DMS114 treated with DMSO at 0.1 percent for 48 hours (cell line): ENCODE measurements at regions not wholly inside any gene's neighbourhood (a gene's known extent, or its start where the extent isn't known, plus 50 kb on each side); places are given as distances from the start of the nearest gene placed in this dataset.
A peak's percentile ranks its signal among the peaks of the same experiment; 100 is the strongest.

Source experiments
- DNase-seq: peaks from one replicate; lab custom pipeline; 2025; ENCODE audit not compliant: unreplicated experiment; lab: John Stamatoyannopoulos, UW

- DNase-seq = no peak
Measured at GRCh38 chr2:204104811-204105210, 168.2 kb downstream of the ICOS start.

- DNase-seq = peak; percentile 30
Measured at GRCh38 chr2:204108330-204108751, 171.8 kb downstream of the ICOS start.

GRCh38 chr2:204108781-204109295 is 172.3 kb downstream of the ICOS start:
- no peak for DNase-seq

DNA sequence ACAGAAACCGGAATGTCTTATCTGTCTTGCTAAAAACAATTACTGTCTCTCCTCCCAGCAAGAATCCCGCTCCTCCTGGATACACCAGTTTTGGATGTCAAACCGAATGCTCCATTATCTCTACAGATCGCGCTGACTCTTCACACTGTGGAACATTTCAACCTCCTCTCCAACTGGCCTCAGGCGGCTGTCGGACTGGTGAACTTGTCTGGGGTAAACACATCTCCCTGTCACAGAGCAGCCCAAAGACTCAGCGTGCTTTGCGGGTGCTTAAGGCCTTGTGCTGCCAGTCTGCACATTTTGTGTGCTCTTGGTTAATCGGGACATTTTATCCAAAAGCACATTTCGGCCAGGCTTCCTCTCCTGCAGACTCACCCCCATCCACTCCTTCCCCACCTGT is 173.1 kb downstream of the ICOS start:
- no peak for DNase-seq

DNA sequence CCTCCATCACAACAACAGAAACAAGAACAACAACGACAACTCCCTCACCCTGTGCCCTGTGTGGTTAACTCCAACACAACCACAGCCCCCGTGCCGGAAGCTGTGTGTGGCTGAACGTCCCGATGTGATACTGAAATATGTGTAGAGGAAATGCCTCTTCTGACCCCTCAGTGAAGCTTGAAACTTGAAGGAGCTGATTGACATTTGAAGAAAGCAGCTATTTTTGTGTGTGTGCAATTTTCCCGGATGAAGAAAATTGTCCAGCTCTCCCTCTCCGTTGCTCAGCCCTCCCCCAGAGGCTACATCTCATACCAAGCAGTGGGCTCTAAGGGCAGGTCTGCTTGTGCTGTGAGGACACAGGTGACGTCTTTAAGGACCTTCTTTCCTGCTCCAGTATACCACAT is 173.8 kb downstream of the ICOS start:
- DNase-seq = no peak

GRCh38 chr2:204110751-204111516 is 174.4 kb downstream of the ICOS start:
- DNase-seq = no peak

- no peak for DNase-seq
Measured at GRCh38 chr2:204112084-204112770, 175.7 kb downstream of the ICOS start.

DNA sequence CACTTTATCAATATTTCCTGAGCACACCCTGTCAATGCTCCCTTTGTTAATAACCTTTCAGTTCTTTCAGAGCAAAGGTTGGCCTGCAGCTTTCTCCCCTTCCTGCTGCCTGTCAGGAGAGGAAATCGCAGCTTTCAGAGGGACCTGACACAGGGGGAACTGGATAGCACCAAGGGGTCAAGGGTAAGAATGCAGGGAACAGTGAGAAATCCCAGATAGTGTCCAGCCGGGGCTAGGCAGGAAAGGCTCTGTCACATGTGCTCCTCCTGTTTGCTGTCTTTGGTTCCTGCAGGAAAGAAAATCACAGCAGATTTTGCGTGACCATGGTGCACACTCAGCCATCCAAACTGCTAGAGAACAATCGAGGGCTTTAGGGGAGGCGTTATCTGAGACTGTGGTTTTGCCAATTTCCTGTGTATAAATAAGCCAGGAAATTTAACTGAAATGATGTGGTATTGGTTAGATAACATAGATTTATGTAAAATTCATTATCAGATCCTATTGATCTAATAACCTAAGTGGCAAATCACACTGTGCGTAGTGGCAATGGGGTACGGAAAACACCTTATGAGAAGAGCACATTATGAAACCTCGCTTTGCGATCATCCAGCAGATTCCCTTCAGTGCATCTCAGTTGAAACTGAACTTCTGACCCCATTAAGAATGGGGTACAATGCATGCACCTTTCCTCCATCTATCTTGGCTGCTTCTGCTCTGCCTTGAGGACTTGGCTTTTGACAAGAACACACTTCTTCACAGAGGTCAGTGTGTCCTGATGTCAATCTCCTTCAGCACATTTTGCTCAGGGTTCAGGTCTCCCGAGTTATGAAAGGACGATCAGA is 178.0 kb downstream of the ICOS start:
- no peak for DNase-seq

DNA sequence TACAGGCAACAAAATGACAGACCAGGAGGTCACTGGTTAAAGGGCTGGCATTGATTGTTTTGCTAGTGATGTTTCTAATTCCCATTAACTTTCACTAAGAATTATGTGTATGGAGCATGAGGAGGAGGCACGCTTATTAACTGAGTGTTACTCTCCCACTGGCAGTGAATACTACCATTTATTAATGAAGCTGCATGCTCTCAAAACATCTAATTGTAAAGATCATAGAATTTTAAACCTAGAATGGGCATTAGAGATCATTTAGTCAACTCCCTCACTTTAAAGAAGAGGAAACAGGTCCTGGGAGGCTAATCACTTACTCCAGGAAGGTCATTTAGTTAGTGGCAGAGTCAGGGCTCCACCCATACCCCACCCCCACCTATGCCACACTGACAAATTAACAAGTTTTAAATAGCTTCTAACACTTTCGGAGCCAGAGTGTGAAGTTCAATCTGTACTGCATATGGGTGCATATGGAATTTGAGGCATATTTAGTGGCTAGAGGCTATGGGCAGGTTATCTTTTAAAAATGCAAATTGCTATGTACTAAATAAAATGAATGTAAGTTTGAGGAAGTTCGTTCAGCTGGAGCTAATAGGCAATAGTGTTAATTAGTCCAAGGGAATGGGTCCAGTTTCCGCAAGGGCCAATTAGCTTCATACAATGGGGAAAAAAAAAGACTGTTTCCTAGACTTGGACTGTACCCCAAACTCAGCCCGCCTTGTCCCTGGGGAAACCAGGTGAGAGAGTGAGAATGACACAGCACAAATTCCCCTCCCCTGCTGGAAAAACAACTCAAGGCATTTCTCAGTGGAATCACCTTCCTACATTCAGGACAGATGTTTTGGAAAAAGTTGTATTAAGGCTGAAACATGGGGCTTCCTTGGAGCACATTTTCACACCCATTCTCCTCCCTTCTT is 178.8 kb downstream of the ICOS start:
- no peak for DNase-seq

- no peak for DNase-seq
Measured at GRCh38 chr2:204116159-204116792, 179.7 kb downstream of the ICOS start.

DNA sequence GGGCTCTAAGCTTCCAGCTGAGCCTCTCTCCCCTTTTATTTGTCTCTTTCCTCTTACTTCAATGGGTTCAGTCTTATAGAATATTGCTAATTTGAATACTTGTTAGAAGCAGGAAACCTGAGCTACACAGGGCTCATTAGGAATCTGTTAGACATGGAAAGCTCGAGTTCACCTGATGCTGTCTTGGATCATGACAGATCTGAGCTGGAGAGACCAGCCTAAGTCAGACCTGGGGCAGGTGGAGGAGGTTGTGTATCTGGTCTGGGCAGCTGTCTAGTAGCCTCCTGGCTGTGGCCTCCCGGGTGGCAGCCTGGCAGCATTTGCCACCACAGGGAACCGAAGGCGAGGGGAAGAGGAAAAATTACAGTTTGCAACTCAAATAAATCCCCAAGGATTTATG is 185.9 kb downstream of the ICOS start:
- DNase-seq = no peak

DNA sequence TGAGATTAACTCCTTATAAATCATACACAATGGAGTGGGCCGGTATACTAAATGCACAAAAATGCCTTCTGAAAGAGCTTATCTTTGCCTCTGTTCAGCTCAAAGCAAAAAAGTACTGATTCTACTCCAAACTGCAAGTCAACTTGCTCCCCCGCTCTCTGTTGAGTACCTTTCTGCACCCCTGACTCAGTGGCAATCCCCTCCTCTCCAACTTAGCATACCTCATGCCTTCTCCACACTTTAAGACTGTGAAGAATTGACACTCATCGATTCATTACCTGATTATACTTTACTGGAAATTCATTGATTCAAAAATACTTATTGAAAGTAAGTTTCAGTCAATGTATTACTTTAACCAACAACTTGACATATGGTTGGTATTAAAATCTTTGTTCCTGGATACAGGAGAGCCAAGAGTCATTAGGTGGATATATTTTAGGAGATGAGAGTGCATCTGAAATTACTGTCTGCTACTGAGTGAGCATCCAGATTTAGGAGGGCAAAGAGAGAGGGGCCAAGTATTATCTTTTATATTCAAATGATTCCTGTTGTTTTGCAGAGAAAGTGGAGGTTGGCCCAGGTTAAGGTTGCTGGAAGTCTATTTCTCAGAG is 187.7 kb downstream of the ICOS start:
- no peak for DNase-seq

DNA sequence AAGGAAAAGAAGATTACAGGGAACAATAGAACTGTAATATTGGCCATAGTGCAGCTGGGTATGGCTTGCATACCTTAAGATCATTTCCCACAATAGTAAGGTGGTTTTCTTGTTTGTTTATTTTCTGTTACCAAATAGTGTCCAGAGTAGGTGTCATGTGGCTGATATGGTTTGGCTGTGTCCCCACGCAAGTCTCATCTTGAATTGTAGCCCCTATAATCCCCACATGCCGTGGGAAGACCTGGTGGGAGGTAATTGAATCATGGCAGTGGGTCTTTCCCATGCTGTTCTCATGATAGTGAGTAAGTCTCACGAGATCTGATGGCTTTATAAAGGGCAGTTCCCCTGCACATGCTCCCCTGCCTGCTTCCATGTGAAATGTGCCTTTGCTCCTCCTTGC is 190.1 kb downstream of the ICOS start:
- DNase-seq = no peak

DNA sequence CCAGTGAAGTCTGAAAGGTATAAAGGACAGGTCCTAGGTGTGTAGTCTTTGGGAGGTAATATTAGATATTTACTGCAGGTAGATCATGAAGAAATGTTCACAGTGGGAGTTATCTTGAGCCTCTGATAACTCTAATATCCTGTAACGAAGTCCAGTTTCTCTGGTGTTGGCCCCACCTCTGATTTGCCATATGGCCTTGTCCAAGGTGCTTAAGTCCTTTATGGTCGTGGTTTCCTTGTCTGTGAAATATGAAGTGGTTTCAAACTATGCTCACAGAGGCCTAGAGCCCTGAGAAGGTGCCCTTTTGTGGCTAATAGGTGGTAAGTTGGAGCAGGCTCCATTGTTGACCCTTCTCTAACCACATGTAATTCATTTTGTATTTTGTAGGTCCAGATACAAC is 190.7 kb downstream of the ICOS start:
- no peak for DNase-seq

GRCh38 chr2:204129591-204130294 is 193.2 kb downstream of the ICOS start:
- no peak for DNase-seq

- no peak for DNase-seq
Measured at GRCh38 chr2:204131621-204132020, 195.1 kb downstream of the ICOS start.

DNA sequence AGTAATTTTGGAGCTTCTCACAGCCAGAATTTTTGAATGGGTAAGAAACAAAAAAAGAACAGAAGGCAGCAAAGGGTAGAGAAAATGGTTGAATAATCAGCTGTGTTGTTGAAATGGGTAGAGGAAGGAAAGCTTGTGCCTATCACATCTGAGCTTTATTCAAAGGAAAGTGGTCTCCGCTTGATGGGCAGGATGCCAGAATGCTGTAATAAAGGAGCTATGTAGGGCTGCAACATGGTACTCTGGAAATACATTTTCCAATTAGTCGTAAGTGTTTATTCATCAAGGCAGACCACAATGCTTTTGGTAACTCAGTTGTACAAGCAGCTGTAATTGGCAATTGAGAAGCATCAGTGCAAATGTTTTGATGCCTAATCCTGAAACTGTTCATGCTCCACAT is 196.9 kb downstream of the ICOS start:
- no peak for DNase-seq

GRCh38 chr2:204134421-204134820 is 197.9 kb downstream of the ICOS start:
- no peak for DNase-seq

GRCh38 chr2:204135752-204136151 is 199.2 kb downstream of the ICOS start:
- DNase-seq = no peak
